ENCODE measurements at regions not wholly inside any gene's neighbourhood (a gene's known extent, or its start where the extent isn't known, plus 50 kb on each side); places are given as distances from the start of the nearest gene placed in this dataset.

GRCh38 chr5:161096581-161096980 is 244.6 kb upstream of the ATP10B start:
- ATAC-seq (ENCODE audit: low FRiP score) (no peak), DNase-seq (ENCODE audit: low spot score) (no peak)
- TF ChIP-seq CTCF (IDR thresholded peaks at IDR 0.05): no peak

GRCh38 chr5:161095953-161096352 is 243.9 kb upstream of the ATP10B start:
- no peak for TF ChIP-seq CTCF (IDR thresholded peaks at IDR 0.05)
- DNase-seq (ENCODE audit: low spot score): no peak
- ATAC-seq (ENCODE audit: low FRiP score): no peak

DNA sequence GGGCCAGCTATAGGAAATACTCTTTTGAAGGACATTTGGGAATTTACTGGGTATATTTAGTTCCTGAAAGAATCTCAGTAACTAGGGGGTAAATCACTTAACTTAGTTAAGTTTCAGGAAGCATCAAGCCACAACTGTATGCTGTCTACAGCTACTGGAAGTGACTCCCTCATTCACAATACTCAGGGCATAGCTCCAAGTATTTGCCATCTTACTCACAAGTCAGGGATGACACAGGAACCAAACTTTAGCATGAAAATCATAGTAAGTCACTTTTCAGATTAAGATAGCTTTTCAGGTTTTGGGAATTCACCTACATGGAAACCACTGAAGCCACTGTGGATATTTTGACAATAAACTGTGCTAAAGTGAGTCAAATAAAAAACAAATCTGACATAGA is 242.4 kb upstream of the ATP10B start:
- no peak for TF ChIP-seq CTCF (IDR thresholded peaks at IDR 0.05)
- DNase-seq (ENCODE audit: low spot score): no peak
- no peak for ATAC-seq (ENCODE audit: low FRiP score)

DNA sequence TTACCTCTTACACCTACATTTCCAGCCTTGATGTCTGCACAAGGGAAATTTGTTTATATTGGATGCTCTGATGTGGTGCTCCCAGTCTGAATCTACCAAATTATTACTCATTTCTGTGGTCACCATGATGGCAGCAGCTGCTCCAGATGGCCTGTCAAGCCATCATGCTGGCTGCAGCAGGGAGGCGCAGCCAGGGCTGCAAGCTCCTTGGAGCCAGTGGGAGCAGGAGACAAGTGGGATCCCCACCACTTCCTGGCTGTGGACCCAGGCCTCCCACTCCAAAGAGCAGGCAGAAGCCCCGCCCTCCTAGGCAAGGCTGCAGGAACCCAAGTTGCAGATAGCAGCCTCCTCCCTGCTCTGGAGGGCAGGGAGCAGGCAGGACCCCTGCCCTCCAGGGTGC is 241.1 kb upstream of the ATP10B start:
- TF ChIP-seq CTCF (IDR thresholded peaks at IDR 0.05): no peak
- DNase-seq (ENCODE audit: low spot score) (no peak), ATAC-seq (ENCODE audit: low FRiP score) (no peak)

- ATAC-seq (ENCODE audit: low FRiP score): no peak
- TF ChIP-seq CTCF (IDR thresholded peaks at IDR 0.05): no peak
- no peak for DNase-seq (ENCODE audit: low spot score)
Measured at GRCh38 chr5:161089569-161089968, 237.6 kb upstream of the ATP10B start.

GRCh38 chr5:161086461-161086860 is 234.4 kb upstream of the ATP10B start:
- ATAC-seq (ENCODE audit: low FRiP score) (no peak), DNase-seq (ENCODE audit: low spot score) (no peak)
- TF ChIP-seq CTCF (IDR thresholded peaks at IDR 0.05): no peak

- no peak for DNase-seq (ENCODE audit: low spot score)
- no peak for TF ChIP-seq CTCF (IDR thresholded peaks at IDR 0.05)
- no peak for ATAC-seq (ENCODE audit: low FRiP score)
Measured at GRCh38 chr5:161085056-161085455, 233.0 kb upstream of the ATP10B start.
